UCSD-AML1 (cell line): ENCODE measurements at regions not wholly inside any gene's neighbourhood (a gene's known extent, or its start where the extent isn't known, plus 50 kb on each side); places are given as distances from the start of the nearest gene placed in this dataset.

Experiments used
- DNase-seq: peaks from one replicate; lab custom pipeline; 2025; ENCODE audit not compliant: unreplicated experiment; lab: John Stamatoyannopoulos, UW

- no peak for DNase-seq
Observed at GRCh38 chr2:161097157-161097556, 63.1 kb upstream of the TANK start.

DNA sequence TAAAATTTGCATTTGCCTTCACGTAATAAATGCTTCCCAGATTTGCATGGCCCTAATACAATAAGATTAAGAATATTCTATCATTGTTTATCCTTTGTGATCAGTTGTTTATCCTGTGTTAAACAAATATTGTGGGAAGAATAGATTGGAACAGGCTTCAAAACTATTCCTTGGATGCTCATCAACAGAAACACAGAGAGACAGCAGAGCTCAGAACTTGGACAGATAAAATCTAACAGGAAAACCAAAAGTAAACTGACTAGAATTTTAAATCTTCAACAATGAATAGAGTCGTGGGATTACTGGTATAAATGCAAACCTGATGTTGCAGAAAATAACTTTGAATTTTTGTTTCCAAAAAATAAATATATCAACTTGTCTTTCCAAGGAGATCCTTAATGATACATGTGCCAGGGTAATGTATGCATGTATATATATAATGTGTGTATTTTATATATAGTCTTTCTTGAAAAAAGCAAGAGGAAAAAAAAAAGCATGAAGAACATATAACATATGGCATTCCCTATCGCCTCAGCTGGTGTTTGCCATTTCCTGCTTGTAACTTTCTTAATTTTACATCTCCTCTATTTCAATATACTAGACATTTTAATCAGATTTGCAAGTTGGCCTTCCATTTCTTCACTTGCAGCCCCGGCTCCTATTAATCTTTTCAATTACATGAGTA is 59.9 kb upstream of the TANK start:
- DNase-seq = no peak

GRCh38 chr2:161101406-161101805 is 58.8 kb upstream of the TANK start:
- no peak for DNase-seq

GRCh38 chr2:161102770-161103450 is 57.3 kb upstream of the TANK start:
- no peak for DNase-seq

DNA sequence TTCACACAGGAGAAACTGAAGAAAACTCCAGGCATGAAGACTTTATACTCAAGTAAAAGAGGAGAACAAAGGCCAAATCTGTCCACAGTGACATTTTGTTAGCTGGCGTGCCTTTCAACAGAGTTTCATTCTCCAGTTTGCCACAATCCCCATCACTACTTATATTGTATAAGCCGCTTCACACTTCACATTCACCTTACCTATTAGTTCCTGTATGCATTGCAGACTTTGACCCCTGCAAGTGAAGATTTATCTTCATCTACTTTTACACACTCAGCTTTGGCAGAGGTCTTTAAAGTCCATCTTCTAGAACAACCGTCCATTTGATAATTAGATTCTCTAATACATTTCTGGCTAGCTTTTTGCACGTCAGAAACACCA is 56.8 kb upstream of the TANK start:
- no peak for DNase-seq

DNA sequence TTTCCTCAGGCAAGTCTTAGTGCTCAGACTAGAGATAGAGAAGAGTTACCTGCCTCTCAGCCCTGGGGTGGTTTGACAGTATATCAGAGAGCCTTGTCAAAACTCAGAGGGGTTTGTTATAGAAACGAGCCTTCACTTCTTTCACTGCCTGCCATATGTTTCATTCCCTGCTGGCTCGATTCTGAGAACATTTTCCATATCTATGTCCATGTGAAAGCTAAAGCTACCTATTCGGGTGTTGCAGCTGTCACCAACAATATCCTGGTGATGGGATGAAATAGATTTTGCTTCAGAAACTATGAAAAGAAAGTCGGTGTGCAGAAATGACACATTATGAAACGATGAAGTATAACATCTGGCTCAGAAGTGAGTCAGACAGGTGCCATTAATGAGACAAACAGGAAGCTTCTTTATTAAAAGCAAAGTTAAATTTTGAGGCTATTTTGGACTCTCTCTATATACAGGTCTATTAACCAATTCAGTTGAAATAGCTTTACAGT is 56.1 kb upstream of the TANK start:
- DNase-seq = no peak

DNA sequence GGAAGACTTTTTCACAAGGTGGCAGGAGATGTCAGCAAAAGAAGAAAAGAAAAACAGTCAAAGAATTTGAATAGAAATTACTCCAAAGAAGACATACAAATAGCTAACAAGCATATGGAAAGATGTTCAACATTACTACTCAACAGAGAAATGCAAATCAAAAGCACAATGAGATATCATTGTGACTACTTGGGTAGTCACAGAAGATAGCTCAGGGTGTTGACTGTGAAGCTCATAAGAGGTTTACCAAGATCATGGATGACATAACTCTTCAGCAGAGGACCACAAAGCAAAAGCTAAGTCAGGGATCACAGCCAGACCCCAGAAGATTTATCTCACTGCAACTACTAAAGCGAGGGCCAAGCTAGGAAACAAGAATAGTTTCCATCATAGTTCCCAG is 53.0 kb upstream of the TANK start:
- DNase-seq = no peak
